ENCODE measurements at regions not wholly inside any gene's neighbourhood (a gene's known extent, or its start where the extent isn't known, plus 50 kb on each side); places are given as distances from the start of the nearest gene placed in this dataset.

DNA sequence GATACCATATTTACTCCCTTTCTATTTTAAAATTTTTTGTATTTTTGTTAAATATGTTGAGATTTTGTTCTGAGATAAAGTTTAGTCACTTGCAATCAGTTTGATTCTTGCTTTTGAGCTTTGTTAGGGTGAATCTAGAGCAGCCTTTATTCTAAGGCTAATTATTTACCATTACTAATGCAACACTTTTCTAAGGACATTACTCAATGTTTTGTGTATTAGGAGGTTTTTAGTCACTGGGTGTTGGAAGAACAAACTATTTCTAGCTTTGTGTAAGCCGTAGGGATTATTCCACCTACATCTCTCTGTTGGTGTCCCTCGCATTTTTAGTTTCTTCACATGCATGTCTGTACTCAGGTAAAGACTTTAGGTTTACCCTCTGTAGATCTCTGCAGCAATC lies 379.5 kb upstream of the CD180 start:
- TF ChIP-seq, protein P1, sequence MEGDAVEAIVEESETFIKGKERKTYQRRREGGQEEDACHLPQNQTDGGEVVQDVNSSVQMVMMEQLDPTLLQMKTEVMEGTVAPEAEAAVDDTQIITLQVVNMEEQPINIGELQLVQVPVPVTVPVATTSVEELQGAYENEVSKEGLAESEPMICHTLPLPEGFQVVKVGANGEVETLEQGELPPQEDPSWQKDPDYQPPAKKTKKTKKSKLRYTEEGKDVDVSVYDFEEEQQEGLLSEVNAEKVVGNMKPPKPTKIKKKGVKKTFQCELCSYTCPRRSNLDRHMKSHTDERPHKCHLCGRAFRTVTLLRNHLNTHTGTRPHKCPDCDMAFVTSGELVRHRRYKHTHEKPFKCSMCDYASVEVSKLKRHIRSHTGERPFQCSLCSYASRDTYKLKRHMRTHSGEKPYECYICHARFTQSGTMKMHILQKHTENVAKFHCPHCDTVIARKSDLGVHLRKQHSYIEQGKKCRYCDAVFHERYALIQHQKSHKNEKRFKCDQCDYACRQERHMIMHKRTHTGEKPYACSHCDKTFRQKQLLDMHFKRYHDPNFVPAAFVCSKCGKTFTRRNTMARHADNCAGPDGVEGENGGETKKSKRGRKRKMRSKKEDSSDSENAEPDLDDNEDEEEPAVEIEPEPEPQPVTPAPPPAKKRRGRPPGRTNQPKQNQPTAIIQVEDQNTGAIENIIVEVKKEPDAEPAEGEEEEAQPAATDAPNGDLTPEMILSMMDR (IDR thresholded peaks at IDR 0.05), result no peak
- TF ChIP-seq POLR2A (IDR thresholded peaks at IDR 0.05) (no peak), POLR2AphosphoS5 (IDR thresholded peaks at IDR 0.05; ENCODE audit: insufficient read depth in 1 of 2, low read depth in 1 of 2) (no peak)

Measured in vagina (tissue), 2 donors.